Endothelial cell of umbilical vein (primary cell): ENCODE measurements at regions not wholly inside any gene's neighbourhood (a gene's known extent, or its start where the extent isn't known, plus 50 kb on each side); places are given as distances from the start of the nearest gene placed in this dataset.

Experiments
- BruUV-seq: library from RNA; stranded (reverse); fragments of 400-500 nt; replicated peaks from 2 replicates; lab custom pipeline; 2021; lab: Mats Ljungman, UMichigan
- CTCF ChIA-PET: fragments of 300-600, 350-600 bp; sonication (Branson Sonifier 250); formaldehyde crosslinking; loops from one replicate; lab custom pipeline; 2021; ENCODE audit warnings: antibody characterized with exemption, inconsistent platforms; lab: Charles Lee
- POLR2A ChIA-PET: fragments of 300-600, 350-600 bp; sonication (Branson Sonifier 250); formaldehyde crosslinking; loops from one replicate; lab custom pipeline; 2021; ENCODE audit warnings: antibody characterized with exemption, inconsistent platforms; lab: Charles Lee
- DNase-seq: peaks from one replicate; pipeline ENCODE4 v3.0.0-alpha.2; 2011; ENCODE audit warnings: low read depth, low spot score
- FAIRE-seq: peaks from 2 replicates; lab custom pipeline; 2011; peaks lifted over from hg19 to GRCh38; lab: Jason Lieb, UNC
- H2AFZ ChIP-seq: 2 replicates; pipeline ENCODE4 v1.6.0; 2012; ENCODE audit warnings: low read depth, low read length, control low read depth, inconsistent platforms
- H3K27ac ChIP-seq: 2 replicates; pipeline ENCODE4 v1.5.1; 2011; ENCODE audit warnings: low read depth, mild to moderate bottlenecking, control low read depth, low read length, moderate library complexity; ENCODE audit not compliant: insufficient read depth
- H3K27me3 ChIP-seq, 2 experiments: 2 replicates each; pipeline versions ENCODE4 v1.6.0 to v1.6.1; 2011; ENCODE audit warnings: low read length in 2 of 2, mixed read lengths in 1 of 2; ENCODE audit not compliant: control insufficient read depth in 2 of 2, insufficient read depth in 2 of 2
- H3K36me3 ChIP-seq, 2 experiments: 2 replicates in 1 of 2; 3 replicates in 1 of 2; pipeline ENCODE4 v1.5.1; 2011; ENCODE audit warnings: low read length in 2 of 2, mild to moderate bottlenecking in 1 of 2, moderate library complexity in 1 of 2; ENCODE audit not compliant: control insufficient read depth in 2 of 2, insufficient read depth in 2 of 2; ENCODE audit errors: extremely low read depth in 1 of 2
- H3K4me1 ChIP-seq: 3 replicates; pipeline ENCODE4 v1.5.1; 2011; ENCODE audit warnings: mild to moderate bottlenecking, low read length; ENCODE audit not compliant: control insufficient read depth, insufficient read depth; ENCODE audit errors: extremely low read depth
- H3K4me2 ChIP-seq: 2 replicates; pipeline ENCODE4 v1.6.1; 2011; ENCODE audit warnings: low read length, control low read depth, mixed read lengths; ENCODE audit not compliant: insufficient read depth
- H3K4me3 ChIP-seq, 3 experiments: fragments of 200-600 bp in 1 of 3; sonication (generic), shearing (Covaris generic) in 1 of 3; replicated peaks in 1 of 3; 2 replicates each; pipeline ENCODE4 v1.5.1; 2011 to 2016; ENCODE audit warnings: control low read depth in 3 of 3, low read length in 3 of 3, mild to moderate bottlenecking in 2 of 3, inconsistent platforms in 1 of 3, low read depth in 1 of 3, moderate library complexity in 1 of 3; ENCODE audit not compliant: insufficient read depth in 1 of 3
- H3K79me2 ChIP-seq: 2 replicates; pipeline ENCODE4 v1.6.0; 2012; ENCODE audit warnings: low read length, inconsistent platforms; ENCODE audit not compliant: control insufficient read depth, insufficient read depth
- H3K9ac ChIP-seq: replicated peaks from 2 replicates; pipeline ENCODE3; 2011; ENCODE audit warnings: low read length, control low read depth; ENCODE audit not compliant: insufficient read depth; ENCODE audit errors: extremely low read depth
- H3K9me1 ChIP-seq: replicated peaks from 3 replicates; pipeline ENCODE4 v1.6.0; 2011; ENCODE audit warnings: mild to moderate bottlenecking, low read length; ENCODE audit not compliant: control insufficient read depth, insufficient read depth; ENCODE audit errors: extremely low read depth
- H3K9me3 ChIP-seq: replicated peaks from 2 replicates; pipeline ENCODE4 v1.5.1; 2012; ENCODE audit warnings: low read length, inconsistent platforms; ENCODE audit not compliant: control insufficient read depth, insufficient read depth
- H4K20me1 ChIP-seq: replicated peaks from 2 replicates; pipeline ENCODE3; 2011; ENCODE audit warnings: mild to moderate bottlenecking, low read length; ENCODE audit not compliant: control insufficient read depth, insufficient read depth; ENCODE audit errors: extremely low read depth
- EZH2 ChIP-seq: IDR thresholded peaks from 2 replicates; pipeline ENCODE4 v1.6.1; 2012; ENCODE audit warnings: borderline replicate concordance, low read depth, mild to moderate bottlenecking, moderate library complexity, low read length, inconsistent platforms; ENCODE audit not compliant: severe bottlenecking
- FOS ChIP-seq: IDR thresholded peaks from 2 replicates; pipeline ENCODE4 v1.6.1; 2011; ENCODE audit warnings: mild to moderate bottlenecking, low read length, moderate library complexity, borderline replicate concordance; ENCODE audit not compliant: insufficient read depth
- GATA2 ChIP-seq: IDR thresholded peaks from 2 replicates; pipeline ENCODE4 v1.7.0; 2011; ENCODE audit warnings: low read depth, mild to moderate bottlenecking, moderate library complexity, mixed read lengths, low read length; ENCODE audit not compliant: insufficient read length, insufficient read depth
- JUN ChIP-seq: IDR thresholded peaks from 2 replicates; pipeline ENCODE4 v1.6.1; 2011; ENCODE audit warnings: borderline replicate concordance, low read depth; ENCODE audit not compliant: insufficient read length, insufficient read depth
- MYC ChIP-seq: IDR thresholded peaks from one replicate; pipeline ENCODE4 v1.6.1; 2011; ENCODE audit warnings: mild to moderate bottlenecking, low read depth, low read length
- POLR2A ChIP-seq: IDR thresholded peaks from 2 replicates; pipeline ENCODE4 v1.6.1; 2012; ENCODE audit warnings: low read depth, mild to moderate bottlenecking, control low read depth, low read length
- POLR2AphosphoS5 ChIP-seq: IDR thresholded peaks from 2 replicates; pipeline ENCODE4 v1.6.1; 2012; ENCODE audit warnings: low read depth, mild to moderate bottlenecking, control low read depth, low read length, moderate library complexity; ENCODE audit not compliant: insufficient read depth
- dilution Hi-C: fragments of 300-500 bp; cut with MboI; formaldehyde crosslinking; loops from one replicate; pipeline ENCODE4 v1.15.0; 2019; ENCODE audit warnings: low sequenced_read_pairs; ENCODE audit not compliant: extremely low pct_ligation_motif_present
- intact Hi-C: fragments of 100-400 bp; cut with micrococcal nuclease; formaldehyde crosslinking; loops from one replicate; pipeline ENCODE4 v1.10.0; 2022
- TF ChIP-seq, protein P1 (sequence below), 2 donors: IDR thresholded peaks; 1 replicate in 1 of 2; 2 replicates in 1 of 2; pipeline ENCODE4 v1.5.1; 2011; ENCODE audit warnings: low read length in 2 of 2, mild to moderate bottlenecking in 2 of 2, moderate library complexity in 2 of 2, control low read depth in 1 of 2, inconsistent platforms in 1 of 2, low read depth in 1 of 2; ENCODE audit not compliant: insufficient read depth in 1 of 2; ENCODE audit errors: extremely low read depth in 1 of 2
- TF ChIP-seq, protein P2 (sequence below): IDR thresholded peaks from 2 replicates; pipeline ENCODE4 v1.6.1; 2011; ENCODE audit not compliant: insufficient read depth, insufficient read length

DNA sequence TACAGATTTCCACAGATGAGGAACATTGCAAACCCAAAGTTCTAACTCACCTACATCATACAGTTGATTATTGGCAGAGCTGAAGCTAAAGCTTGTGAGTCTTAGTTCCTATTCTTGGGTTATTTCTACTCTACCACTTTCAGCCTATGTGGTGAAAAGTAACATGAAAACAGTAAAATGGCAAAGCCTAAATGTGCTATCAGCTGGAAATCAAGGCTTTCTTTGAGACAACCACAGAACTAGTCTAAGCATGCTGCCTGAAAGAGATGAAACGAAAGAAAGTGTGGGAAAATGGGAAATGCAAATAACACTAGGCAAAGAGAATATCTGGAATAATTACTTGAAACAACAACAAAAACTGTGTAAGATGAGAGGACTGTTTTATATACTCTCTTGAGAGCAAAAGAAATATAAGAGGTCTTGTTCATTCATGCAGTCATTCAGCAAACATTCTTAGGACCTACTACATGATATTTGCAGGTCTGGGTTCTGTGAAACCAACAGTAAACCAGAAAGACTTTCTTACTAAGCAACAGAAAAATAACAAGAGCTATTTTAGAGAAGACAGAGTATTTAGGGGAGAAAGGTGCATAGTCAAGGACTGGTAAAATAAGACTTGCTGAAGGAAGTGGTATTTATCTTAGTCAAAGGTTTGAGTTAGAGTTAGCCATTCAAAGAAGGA lies 437.1 kb downstream of the HTR7 start:
- Histone ChIP-seq H3K9me3 (no peaks in the 10 kb centered on the region), H2AFZ (no peak overlapping the region), H4K20me1 (no peaks in the 10 kb centered on the region), H3K27ac (no peak overlapping the region), H3K79me2 (no peaks in the 10 kb centered on the region), H3K4me2 (no peak overlapping the region), H3K4me1 (peaks cover 26% of the 10 kb centered on the region), H3K9ac (no peak overlapping the region), H3K36me3 (no peaks in the 10 kb centered on the region), H3K4me3 (no peak overlapping the region), H3K27me3 (no peaks in the 10 kb centered on the region), H3K9me1 (no peaks in the 10 kb centered on the region)
- dilution Hi-C loops (no loop called here), intact Hi-C loops (no loop called here)
- TF ChIP-seq FOS: no peak
- no peak for TF ChIP-seq POLR2A
- no peak for TF ChIP-seq MYC
- no peak for TF ChIP-seq GATA2
- no peak for TF ChIP-seq JUN
- no peak for TF ChIP-seq POLR2AphosphoS5
- TF ChIP-seq, protein P1, sequence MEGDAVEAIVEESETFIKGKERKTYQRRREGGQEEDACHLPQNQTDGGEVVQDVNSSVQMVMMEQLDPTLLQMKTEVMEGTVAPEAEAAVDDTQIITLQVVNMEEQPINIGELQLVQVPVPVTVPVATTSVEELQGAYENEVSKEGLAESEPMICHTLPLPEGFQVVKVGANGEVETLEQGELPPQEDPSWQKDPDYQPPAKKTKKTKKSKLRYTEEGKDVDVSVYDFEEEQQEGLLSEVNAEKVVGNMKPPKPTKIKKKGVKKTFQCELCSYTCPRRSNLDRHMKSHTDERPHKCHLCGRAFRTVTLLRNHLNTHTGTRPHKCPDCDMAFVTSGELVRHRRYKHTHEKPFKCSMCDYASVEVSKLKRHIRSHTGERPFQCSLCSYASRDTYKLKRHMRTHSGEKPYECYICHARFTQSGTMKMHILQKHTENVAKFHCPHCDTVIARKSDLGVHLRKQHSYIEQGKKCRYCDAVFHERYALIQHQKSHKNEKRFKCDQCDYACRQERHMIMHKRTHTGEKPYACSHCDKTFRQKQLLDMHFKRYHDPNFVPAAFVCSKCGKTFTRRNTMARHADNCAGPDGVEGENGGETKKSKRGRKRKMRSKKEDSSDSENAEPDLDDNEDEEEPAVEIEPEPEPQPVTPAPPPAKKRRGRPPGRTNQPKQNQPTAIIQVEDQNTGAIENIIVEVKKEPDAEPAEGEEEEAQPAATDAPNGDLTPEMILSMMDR (IDR thresholded peaks at IDR 0.05; ENCODE audit: extremely low read depth in 1 of 2, insufficient read depth in 1 of 2, low read depth in 1 of 2, low read length in 2 of 2): no peak
- TF ChIP-seq, protein P2, sequence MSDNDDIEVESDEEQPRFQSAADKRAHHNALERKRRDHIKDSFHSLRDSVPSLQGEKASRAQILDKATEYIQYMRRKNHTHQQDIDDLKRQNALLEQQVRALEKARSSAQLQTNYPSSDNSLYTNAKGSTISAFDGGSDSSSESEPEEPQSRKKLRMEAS: no peak
- no peak for TF ChIP-seq EZH2
- POLR2A ChIA-PET: no interaction called here
- FAIRE-seq: no peak
- DNase-seq: no peak
- no TSS peak for BruUV-seq
- CTCF ChIA-PET: no interaction called here
